GM19238 (cell line): ENCODE measurements at regions not wholly inside any gene's neighbourhood (a gene's known extent, or its start where the extent isn't known, plus 50 kb on each side); places are given as distances from the start of the nearest gene placed in this dataset.
"Not testable (repeated sequence)": the region's sequence is repeated elsewhere in the genome, so short reads cannot be mapped to it uniquely, and the experiment has no call there.

ENCODE experiments used
- DNase-seq: peaks from one replicate; pipeline ENCODE4 v3.0.0; 2011; ENCODE audit warnings: low spot score; ENCODE audit not compliant: insufficient read length

DNA sequence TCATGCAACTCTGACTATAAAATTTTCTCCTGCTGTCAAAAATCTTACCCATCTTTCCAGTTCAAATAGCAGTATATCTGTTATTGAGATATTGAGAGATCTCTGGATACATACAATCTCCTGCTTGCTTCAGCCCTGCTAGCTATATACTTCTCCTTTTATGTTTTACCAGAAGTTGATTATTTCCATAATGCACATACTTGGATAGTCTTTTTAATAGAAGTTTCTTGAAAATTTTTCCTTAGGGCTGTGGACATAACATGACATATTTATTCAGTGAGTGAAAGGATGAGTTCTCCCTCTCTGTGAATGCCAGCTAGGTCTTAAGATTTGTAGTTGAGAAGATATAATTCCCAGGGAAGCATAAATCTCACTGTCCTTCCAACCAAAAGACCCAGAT, 234.1 kb upstream of the NR3C2 start:
- no peak for DNase-seq

- DNase-seq: no peak
Observed at GRCh38 chr4:148674876-148675275, 232.7 kb upstream of the NR3C2 start.

DNA sequence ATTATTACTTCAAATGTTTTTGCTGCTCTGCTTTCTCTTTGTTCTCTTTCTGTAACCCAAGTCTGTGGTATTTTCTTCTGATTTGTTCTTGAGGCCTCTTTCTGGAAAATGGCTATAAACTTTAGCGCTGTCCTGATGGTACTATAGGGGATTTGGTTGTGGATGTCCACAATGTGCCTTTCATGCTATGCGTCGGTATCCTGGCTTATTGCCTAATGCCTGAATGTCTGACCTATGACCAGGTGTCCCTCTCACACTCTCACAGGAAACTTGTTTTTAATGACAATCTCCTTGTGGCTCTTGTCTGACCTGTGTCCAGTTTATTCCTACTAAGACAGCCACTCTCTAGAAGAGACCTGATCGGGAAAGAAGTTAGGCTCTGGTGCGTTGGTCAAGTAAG, 222.4 kb upstream of the NR3C2 start:
- no peak for DNase-seq

GRCh38 chr4:148654131-148654530, 211.9 kb upstream of the NR3C2 start:
- DNase-seq: no peak

DNA sequence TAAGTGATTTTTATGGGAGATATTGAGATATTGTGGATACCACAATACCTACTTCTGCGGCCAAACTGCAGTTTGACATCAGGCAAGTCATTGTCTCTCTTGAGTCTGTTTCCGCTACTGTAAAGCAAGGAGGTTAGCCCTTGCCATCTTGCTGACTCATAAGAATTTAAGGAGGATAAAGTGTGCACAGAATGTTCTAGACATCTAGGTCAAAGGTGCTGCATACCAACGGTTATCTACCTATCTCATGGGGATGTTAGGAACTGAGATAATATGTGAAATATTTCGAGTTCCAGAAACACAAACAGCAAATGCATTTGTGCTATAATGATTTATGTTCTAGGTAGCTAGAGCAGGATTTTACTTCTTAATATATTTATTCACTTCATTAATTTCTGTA, 211.5 kb upstream of the NR3C2 start:
- DNase-seq: no peak

DNA sequence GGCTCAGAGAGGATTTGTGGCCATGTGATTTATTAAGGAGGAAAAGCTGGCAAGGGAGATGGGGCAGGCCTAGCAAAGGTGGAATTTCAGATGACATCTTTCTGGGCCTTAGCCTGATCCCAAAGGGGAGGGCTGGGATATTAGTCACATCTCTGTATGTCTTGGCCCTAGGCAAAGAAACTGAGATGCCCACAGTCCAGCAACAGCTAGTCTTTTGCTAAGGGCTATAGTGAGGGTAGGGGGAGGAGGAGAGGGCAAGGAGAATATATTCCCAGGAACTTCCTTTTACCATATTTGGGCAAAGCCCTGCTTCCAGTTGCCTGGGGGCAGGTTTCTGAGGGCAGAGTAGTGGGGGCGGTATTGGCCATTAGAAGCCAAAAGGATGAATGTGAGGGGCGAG, 209.8 kb upstream of the NR3C2 start:
- no peak for DNase-seq

DNA sequence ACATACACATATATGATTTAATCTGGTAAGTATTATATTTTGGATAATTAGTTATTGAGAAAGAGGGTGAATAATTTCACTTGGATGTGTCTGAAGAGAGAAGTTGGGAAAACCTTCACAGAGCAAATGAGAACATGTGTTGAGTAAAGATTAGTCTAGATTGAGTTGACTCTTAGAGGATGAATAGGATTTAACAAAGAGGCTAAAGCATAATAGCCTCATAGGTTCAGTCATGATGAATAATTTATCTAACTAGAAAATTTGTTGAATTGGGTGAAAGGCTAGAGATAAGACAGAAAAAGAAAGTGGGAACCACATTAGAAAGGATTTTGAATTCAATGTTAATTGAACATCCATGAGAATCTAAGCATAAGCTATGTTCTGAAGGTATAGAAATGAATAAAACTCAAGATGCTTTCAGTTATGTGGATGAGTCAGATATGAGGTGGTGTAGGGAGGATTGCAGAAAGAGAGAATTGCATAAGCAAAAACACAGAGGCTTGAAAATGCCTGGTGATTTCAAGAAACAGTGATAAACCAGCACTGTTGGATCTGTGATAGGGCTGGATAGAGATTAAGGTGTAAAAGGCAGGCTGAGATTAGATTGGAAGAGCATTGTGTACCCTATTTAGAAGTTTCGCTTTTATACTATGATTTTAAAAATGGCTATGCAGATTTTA, 207.6 kb upstream of the NR3C2 start:
- no peak for DNase-seq

GRCh38 chr4:148643851-148644250, 201.6 kb upstream of the NR3C2 start:
- no peak for DNase-seq

DNA sequence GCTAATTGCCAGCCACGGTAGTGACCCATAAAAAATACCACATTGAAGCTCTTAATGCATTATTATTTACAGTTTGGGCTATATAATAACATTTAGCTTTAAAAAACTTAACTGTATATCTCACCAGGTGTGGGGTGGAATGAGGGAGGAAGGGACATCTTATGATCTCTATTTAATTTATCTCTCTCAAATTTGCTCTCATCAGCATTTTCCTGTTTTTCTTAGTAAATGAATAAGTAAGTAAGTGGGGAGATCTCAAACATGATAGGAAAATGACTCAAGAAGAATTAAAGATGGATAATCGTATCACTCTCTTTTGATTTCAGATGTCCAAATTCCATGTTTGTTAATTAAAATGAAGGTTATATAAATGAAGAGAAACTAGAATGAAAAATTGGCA, 200.7 kb upstream of the NR3C2 start:
- DNase-seq: no peak

DNA sequence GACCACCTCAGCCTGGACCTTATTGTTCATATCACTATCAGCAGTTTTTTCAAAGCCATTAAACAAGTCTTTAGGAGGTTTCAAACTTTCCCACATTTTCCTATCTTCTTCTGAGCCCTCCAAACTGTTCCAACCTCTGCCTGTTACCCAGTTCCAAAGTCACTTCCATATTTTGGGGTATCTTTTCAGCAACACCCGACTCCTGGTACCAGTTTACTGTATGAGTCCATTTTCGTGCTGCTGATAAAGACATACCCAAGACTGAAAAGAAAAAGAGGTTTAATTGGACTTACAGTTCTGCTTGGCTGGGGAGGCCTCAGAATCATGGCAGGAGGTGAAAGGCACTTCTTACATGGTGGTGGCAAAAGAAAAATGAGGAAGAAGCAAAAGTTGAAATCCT, 195.9 kb upstream of the NR3C2 start:
- not testable (repeated sequence) for DNase-seq

GRCh38 chr4:148637453-148637852, 195.2 kb upstream of the NR3C2 start:
- not testable (repeated sequence) for DNase-seq

GRCh38 chr4:148634476-148634875, 192.3 kb upstream of the NR3C2 start:
- DNase-seq: no peak

DNA sequence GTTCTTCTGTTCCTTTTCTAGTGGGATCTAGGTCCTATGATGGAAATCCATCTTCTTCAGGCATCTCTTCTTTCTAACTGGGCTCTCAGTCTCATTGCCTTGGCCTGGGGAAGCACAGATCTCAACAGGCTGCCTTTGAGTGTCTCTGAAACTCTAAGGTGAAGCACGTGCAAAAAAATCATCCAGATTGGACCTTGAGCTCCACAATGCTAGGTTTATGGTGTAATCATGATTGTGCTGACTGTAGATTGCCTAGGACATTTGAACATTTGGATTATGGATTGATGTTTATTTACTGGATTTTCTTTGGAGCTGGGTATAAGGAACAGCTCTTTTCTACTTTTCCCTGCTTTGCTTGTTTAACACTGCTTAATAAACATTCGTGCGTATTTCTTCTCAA, 191.5 kb upstream of the NR3C2 start:
- no peak for DNase-seq

DNA sequence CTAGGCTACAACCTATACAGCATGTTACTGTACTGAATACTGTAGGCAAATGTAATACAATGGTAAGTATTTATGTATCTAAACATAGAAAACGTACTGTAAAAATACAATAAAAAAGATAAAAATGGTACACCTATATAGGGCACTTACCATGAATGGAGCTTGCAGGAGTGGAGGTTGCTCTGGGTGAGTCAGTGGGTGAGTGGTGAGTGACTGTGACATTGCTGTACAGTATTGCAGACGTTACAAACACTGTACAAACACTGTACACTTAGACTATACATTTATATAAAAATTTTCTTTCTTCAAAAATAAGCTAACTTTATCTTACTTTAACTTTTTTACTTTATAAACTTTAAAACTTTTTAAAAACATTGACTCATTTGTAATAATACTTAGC, 190.3 kb upstream of the NR3C2 start:
- DNase-seq: no peak

GRCh38 chr4:148630051-148630450, 187.8 kb upstream of the NR3C2 start:
- DNase-seq: no peak

DNA sequence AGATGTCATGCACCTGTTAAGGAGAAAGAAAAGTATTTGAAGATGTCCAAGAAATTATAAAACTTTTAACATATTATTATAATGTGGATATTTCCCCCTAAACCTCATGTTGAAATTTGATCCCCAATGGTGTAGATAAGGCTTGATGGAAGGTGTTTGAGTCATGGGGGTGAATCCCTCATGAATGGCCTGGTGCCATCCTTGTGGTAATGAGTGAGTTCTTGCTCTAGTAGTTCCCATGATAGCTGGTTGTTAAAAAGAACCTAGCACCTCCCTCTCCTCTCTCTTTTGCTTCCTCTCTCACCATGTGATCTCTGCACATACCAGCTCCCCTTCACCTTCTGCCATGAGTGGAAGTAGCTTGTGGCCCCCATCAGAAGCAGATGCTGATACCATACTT, 176.6 kb upstream of the NR3C2 start:
- no peak for DNase-seq

DNA sequence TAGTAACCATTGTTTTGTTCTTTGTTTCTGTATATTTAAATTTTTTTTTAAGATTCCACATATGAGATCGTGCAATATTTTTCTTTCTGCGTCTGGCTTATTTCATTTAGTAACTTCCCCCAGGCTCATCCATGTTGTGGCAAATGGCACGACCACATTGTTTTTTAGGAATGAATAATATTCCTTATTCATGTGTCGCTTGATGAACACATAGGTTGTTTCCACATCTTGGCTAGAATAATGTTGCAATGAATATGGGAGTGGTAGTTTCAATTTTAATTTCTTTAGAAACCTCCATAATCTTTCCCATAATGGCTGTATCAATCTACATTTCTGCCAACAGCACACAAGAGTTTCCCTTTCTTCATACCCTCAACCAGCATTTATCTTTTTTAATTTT, 166.8 kb upstream of the NR3C2 start:
- DNase-seq: no peak

DNA sequence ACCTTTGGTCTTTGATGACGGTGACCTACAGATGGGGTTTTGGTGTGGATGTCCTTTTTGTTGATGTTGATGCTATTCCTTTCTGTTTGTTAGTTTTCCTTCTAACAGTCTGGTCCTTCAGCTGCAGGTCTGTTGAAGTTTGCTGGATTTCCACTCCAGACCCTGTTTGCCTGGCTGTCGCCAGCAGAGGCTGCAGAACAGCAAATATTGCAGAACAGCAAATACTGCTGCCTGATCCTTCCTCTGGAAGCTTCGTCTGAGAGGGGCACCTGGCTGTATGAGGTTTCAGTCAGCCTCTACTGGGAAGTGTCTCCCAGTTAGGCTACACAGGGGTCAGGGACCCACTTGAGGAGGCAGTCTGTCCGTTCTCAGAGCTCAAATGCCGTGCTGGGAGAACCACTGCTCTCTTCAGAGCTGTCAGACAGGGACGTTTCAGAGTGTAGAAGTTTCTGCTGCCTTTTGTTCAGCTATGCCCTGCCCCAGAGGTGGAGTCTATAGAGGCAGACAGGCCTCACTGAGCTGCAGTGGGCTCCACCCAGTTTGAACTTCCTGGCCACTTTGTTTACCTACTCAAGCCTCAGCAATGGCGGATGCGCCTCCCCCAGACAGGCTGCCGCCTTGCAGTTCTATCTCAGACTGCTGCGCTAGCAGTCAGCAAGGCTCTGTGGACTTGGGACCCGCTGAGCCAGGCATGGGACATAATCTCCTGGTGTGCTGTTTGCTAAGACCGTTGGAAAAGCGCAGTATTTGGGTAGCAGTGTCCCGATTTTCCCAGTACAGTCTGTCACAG, 156.4 kb upstream of the NR3C2 start:
- DNase-seq: not testable (repeated sequence)

DNA sequence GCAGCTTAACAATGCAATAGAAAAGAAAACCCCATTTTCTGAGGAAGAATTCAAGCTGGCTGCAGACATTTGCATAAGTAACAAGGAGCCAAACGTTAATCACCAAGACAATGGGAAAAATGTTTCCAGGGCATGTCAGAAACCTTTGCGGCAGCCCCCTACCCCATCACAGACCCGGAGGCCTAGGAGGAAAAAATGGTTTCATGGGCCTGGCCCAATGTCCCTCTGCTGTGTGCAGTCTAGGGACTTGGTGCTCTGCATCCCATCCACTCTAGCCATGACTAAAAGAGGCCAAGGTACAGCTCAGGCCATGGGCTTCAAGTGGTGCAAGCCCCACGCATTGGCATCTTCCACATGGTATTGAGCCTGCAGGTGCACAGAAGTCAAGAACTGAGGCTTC, 147.0 kb upstream of the NR3C2 start:
- no peak for DNase-seq

DNA sequence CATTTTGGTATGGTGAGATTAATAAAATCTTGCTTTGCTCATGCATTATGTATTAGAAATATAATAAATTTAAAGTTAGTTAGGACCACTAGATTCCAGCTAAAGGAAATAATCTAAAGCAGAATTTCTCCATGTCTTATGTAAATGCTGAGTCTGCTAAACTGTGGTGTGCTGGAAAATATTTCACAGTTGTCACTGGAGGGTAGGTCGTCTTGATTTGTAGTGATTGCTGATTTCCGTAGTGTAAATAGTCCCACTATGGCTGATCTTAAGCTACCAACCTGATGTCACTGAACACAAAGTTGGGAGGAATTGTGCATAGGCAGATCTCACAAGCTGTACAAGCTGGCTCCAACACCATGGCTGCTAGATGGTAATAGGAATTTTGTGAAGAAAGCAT, 133.4 kb upstream of the NR3C2 start:
- DNase-seq: no peak

- no peak for DNase-seq
Observed at GRCh38 chr4:148574911-148575310, 132.7 kb upstream of the NR3C2 start.

DNA sequence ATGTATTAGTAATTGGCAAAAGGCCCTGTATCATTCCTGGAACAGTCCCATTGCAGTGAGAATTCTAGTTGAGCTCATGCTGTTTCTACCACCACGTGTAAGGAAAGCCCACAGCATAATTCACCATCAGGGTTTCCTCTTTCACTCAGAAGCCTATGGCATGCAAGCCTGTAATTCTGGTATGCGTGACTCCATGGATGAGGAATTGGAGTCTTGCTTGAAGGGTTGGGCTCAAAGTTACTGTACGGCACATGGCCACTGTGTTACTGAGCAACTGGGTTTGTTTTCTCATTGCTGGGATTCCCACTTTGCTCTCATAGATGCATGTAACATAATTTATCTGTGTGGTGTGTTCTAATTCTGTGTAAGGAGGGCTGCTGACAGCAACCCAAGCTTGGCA, 132.3 kb upstream of the NR3C2 start:
- no peak for DNase-seq

DNA sequence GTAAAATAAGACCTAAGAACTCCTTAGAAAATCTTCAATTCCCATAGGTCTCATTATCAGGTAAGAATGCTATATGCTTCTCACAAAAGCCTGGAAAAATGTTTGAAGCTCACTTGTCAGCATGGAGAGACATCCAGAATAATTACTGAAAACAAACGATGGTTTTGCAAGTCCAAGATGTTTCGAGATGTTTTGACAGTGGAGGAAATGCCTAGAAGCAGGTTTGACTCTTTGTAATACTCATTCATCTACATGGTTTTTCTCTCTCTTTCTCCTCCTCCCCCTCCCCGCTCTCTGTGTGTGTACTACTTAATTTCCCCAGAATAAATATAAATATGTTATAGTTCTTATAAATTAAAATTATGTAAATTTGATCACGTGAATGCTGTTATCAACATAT, 131.9 kb upstream of the NR3C2 start:
- no peak for DNase-seq
